A549 (cell line): ENCODE measurements at regions not wholly inside any gene's neighbourhood (a gene's known extent, or its start where the extent isn't known, plus 50 kb on each side); places are given as distances from the start of the nearest gene placed in this dataset.

Experiments
- ATAC-seq, 2 experiments: fragments of 200-7000 bp in 1 of 2; fragments of >200 bp in 1 of 2; cut with Nextera tagmentation in 1 of 2; cut with Tn5 transposase in 1 of 2; 3 replicates each; pipeline versions ENCODE4 v1.8.0 to v1.9.1; 2018 to 2020; ENCODE audit warnings: mild to moderate bottlenecking in 1 of 2, moderate library complexity in 1 of 2
- CTCF ChIA-PET: fragments of 300-600 bp; sonication (Branson Sonifier 250); formaldehyde crosslinking; extraction: SDS; loops from one replicate; lab custom pipeline; 2021; ENCODE audit warnings: antibody characterized with exemption, inconsistent platforms; lab: Yijun Ruan, JAX
- POLR2A ChIA-PET: fragments of 350-600 bp; formaldehyde crosslinking; extraction: SDS; loops from one replicate; lab custom pipeline; 2021; ENCODE audit warnings: antibody characterized with exemption, inconsistent platforms; lab: Yijun Ruan, JAX
- DNase-seq, 2 experiments: peaks; one replicate each; pipeline versions ENCODE4 v3.0.0 to v3.0.0-alpha.2; 2011 to 2016; ENCODE audit warnings: low read depth in 1 of 2, low spot score in 1 of 2
- FAIRE-seq: peaks from 2 replicates; lab custom pipeline; 2011; peaks lifted over from hg19 to GRCh38; lab: Jason Lieb, UNC
- H3K27ac ChIP-seq, 2 experiments: fragments of >200 bp; sonication (Bioruptor Twin); formaldehyde crosslinking; 3 replicates each; pipeline ENCODE4 v1.5.1; 2016 to 2017
- H3K4me1 ChIP-seq: fragments of >200 bp; sonication (Bioruptor Twin); formaldehyde crosslinking; 3 replicates; pipeline ENCODE4 v1.6.1; 2016
- H3K4me2 ChIP-seq: fragments of >200 bp; sonication (Bioruptor Twin); formaldehyde crosslinking; 3 replicates; pipeline ENCODE4 v1.6.1; 2016
- H3K4me3 ChIP-seq: fragments of >200 bp; sonication (Bioruptor Twin); formaldehyde crosslinking; 3 replicates; pipeline ENCODE4 v1.5.1; 2016
- H3K9me3 ChIP-seq: fragments of >200 bp; sonication (Bioruptor Twin); formaldehyde crosslinking; 3 replicates; pipeline ENCODE4 v1.6.1; 2016
- CBX2 ChIP-seq: fragments of 200-600 bp; sonication (generic); IDR thresholded peaks from 2 replicates; pipeline ENCODE4 v1.6.1; 2016; ENCODE audit warnings: low read depth, mild to moderate bottlenecking, borderline replicate concordance
- EHF ChIP-seq: fragments of 250-450 bp; sonication (Bioruptor Pico); IDR thresholded peaks from 2 replicates; pipeline ENCODE4 v1.5.0; 2020; ENCODE audit warnings: mild to moderate bottlenecking
- EP300 ChIP-seq, 2 experiments: fragments of >200 bp; sonication (Bioruptor Twin); formaldehyde crosslinking; IDR thresholded peaks; 2 replicates in 1 of 2; 3 replicates in 1 of 2; pipeline ENCODE4 v1.6.1; 2016 to 2017
- FOSB ChIP-seq: fragments of 250-450 bp; sonication (Bioruptor Pico); IDR thresholded peaks from 2 replicates; pipeline ENCODE4 v1.5.0; 2020; ENCODE audit warnings: mild to moderate bottlenecking, moderate library complexity
- FOXS1 ChIP-seq: fragments of 250-450 bp; sonication (Bioruptor Pico); IDR thresholded peaks from 2 replicates; pipeline ENCODE4 v1.5.0; 2020; ENCODE audit warnings: mild to moderate bottlenecking, moderate library complexity
- HEYL ChIP-seq: fragments of 250-450 bp; sonication (Bioruptor Pico); IDR thresholded peaks from 2 replicates; pipeline ENCODE4 v1.8.0; 2021; ENCODE audit warnings: mild to moderate bottlenecking, moderate library complexity
- KDM5A ChIP-seq: fragments of 200-600 bp; sonication (generic); IDR thresholded peaks from 2 replicates; pipeline ENCODE4 v1.6.1; 2016; ENCODE audit warnings: antibody characterized with exemption, mild to moderate bottlenecking
- MAZ ChIP-seq: fragments of 150-350 bp; IDR thresholded peaks from 2 replicates; pipeline ENCODE4 v1.6.1; 2014; ENCODE audit warnings: antibody characterized with exemption, low read depth, low read length, borderline replicate concordance
- NFE2L2 ChIP-seq: fragments of 150-350 bp; conservative IDR thresholded peaks from 2 replicates; pipeline ENCODE4 v1.6.1; 2014; ENCODE audit warnings: low read length
- PHF8 ChIP-seq: fragments of 200-600 bp; sonication (generic); IDR thresholded peaks from 2 replicates; pipeline ENCODE4 v1.6.1; 2016; ENCODE audit warnings: low read depth, mild to moderate bottlenecking, antibody characterized with exemption, moderate library complexity, borderline replicate concordance
- POLR2AphosphoS2 ChIP-seq: conservative IDR thresholded peaks from 2 replicates; pipeline ENCODE4 v1.6.1; 2012; ENCODE audit warnings: low read length, improper control_type of control experiment, inconsistent platforms
- RAD21 ChIP-seq, 2 experiments: fragments of >200 bp in 1 of 2; sonication (Bioruptor Twin) in 1 of 2; formaldehyde crosslinking in 1 of 2; IDR thresholded peaks in 1 of 2; conservative IDR thresholded peaks in 1 of 2; 2 replicates in 1 of 2; 3 replicates in 1 of 2; pipeline ENCODE4 v1.6.1; 2012 to 2018; ENCODE audit warnings: inconsistent platforms in 1 of 2
- RFX5 ChIP-seq: fragments of 450-650 bp; IDR thresholded peaks from 2 replicates; pipeline ENCODE4 v1.7.1; 2014; ENCODE audit warnings: antibody characterized with exemption, mild to moderate bottlenecking, moderate library complexity
- SREBF2 ChIP-seq: fragments of 450-650 bp; IDR thresholded peaks from 2 replicates; pipeline ENCODE4 v1.6.1; 2014; ENCODE audit warnings: mild to moderate bottlenecking, moderate library complexity
- ZFP36 ChIP-seq: fragments of 450-650 bp; IDR thresholded peaks from 2 replicates; pipeline ENCODE4 v1.6.1; 2014; ENCODE audit warnings: borderline replicate concordance; ENCODE audit not compliant: partially characterized antibody
- WGBS: methylation state at CpG from one replicate; pipeline ENCODE4 v1.1.6; 2017; ENCODE audit errors: missing lambda C conversion rate; 5-methylcytosine and 5-hydroxymethylcytosine counted together
- TF ChIP-seq, protein P1 (sequence below): IDR thresholded peaks from 2 replicates; pipeline ENCODE4 v1.6.1; 2012
- TF ChIP-seq, protein P2 (sequence below): fragments of 200-600 bp; sonication (generic); IDR thresholded peaks from 2 replicates; pipeline ENCODE4 v1.6.1; 2016; ENCODE audit warnings: antibody characterized with exemption, mild to moderate bottlenecking, moderate library complexity
- TF ChIP-seq, protein P3 (sequence below): fragments of >200 bp; sonication (Bioruptor Twin); formaldehyde crosslinking; IDR thresholded peaks from 3 replicates; pipeline ENCODE4 v1.6.1; 2016

DNA sequence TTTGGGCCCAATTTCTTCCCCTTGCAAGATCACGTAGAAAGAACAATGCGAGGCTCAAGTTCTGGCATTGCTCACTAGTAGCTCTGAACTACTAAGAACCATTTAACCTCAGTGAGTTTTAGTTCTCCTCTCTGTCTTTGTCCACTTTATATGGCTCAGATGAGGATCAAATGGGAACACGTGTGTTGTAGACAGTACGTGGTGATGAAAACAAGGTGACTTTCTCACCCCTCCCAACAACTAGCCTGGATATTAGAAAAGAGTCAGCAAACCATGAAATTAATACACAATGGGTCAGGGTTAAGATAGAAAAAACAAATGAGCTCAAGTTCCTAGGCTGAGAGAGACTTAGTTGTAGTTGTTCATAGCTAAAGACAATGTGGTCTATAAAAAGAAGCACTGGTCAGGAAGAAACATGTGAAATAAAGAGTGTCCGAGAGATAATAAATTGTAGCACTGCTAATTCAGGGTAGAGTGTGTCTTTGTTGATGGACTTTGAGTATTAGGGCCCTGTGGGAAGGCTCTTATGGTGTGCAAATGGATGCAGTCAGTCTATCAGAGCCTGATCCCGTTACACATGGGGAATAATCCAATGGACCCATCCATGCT is 417.0 kb downstream of the HAPSTR1 start:
- TF ChIP-seq HEYL (no peak), PHF8 (no peak), EHF (no peak), POLR2AphosphoS2 (no peak), RAD21 (conservative IDR thresholded peaks at IDR 0.05 in 1 of 2, IDR thresholded peaks at IDR 0.05 in 1 of 2) (no peak), SREBF2 (no peak), CBX2 (no peak)
- TF ChIP-seq, protein P1, sequence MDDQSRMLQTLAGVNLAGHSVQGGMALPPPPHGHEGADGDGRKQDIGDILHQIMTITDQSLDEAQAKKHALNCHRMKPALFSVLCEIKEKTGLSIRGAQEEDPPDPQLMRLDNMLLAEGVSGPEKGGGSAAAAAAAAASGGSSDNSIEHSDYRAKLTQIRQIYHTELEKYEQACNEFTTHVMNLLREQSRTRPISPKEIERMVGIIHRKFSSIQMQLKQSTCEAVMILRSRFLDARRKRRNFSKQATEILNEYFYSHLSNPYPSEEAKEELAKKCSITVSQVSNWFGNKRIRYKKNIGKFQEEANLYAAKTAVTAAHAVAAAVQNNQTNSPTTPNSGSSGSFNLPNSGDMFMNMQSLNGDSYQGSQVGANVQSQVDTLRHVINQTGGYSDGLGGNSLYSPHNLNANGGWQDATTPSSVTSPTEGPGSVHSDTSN = no peak
- TF ChIP-seq, protein P2, sequence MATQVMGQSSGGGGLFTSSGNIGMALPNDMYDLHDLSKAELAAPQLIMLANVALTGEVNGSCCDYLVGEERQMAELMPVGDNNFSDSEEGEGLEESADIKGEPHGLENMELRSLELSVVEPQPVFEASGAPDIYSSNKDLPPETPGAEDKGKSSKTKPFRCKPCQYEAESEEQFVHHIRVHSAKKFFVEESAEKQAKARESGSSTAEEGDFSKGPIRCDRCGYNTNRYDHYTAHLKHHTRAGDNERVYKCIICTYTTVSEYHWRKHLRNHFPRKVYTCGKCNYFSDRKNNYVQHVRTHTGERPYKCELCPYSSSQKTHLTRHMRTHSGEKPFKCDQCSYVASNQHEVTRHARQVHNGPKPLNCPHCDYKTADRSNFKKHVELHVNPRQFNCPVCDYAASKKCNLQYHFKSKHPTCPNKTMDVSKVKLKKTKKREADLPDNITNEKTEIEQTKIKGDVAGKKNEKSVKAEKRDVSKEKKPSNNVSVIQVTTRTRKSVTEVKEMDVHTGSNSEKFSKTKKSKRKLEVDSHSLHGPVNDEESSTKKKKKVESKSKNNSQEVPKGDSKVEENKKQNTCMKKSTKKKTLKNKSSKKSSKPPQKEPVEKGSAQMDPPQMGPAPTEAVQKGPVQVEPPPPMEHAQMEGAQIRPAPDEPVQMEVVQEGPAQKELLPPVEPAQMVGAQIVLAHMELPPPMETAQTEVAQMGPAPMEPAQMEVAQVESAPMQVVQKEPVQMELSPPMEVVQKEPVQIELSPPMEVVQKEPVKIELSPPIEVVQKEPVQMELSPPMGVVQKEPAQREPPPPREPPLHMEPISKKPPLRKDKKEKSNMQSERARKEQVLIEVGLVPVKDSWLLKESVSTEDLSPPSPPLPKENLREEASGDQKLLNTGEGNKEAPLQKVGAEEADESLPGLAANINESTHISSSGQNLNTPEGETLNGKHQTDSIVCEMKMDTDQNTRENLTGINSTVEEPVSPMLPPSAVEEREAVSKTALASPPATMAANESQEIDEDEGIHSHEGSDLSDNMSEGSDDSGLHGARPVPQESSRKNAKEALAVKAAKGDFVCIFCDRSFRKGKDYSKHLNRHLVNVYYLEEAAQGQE = no peak
- TF ChIP-seq, all 56 proteins: peak for 0
- FAIRE-seq (no peak), ATAC-seq (no peak), DNase-seq (no peak)
- ChIA-PET CTCF (no interaction called here), POLR2A (no interaction called here)
- H3K4me3 ChIP-seq = no peak overlapping the region
- H3K4me1 ChIP-seq = no peaks in the 10 kb centered on the region
- H3K4me2 ChIP-seq = no peak overlapping the region
- H3K27ac ChIP-seq = no peak overlapping the region
- 3% methylated on average over 6 of the region's 6 CpGs for WGBS
- H3K9me3 ChIP-seq = no peaks in the 10 kb centered on the region; the same call in 2 of the 3 replicates

DNA sequence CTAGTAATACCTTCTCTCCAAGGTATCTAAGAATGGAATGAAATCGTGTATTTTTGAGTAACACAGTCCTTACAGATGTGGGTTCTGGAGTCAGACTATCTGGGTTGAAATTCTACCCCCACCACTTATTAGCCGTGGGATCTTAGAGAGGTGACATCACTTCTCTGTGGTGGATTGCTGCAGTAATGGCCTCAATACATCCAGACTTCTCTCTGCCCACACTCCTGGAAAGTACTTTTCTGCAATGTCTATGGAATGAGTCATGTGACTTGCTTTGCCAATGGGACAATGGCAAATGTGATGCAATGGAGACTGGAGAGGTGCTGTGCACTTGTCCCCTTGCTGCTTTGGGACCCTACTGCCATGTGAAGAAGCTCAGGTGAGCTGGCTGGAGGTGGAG is 418.2 kb downstream of the HAPSTR1 start:
- ChIA-PET CTCF (no interaction called here), POLR2A (no interaction called here)
- Histone ChIP-seq H3K27ac (no peak overlapping the region), H3K9me3 (no peaks in the 10 kb centered on the region; the same call in 2 of the 3 replicates), H3K4me2 (no peak overlapping the region), H3K4me3 (no peak overlapping the region), H3K4me1 (no peaks in the 10 kb centered on the region)
- DNase-seq (no peak), ATAC-seq (no peak), FAIRE-seq (no peak)
- TF ChIP-seq FOSB (CRISPR knock-in tag) (no peak), NFE2L2 (no peak), CBX2 (no peak), EP300 (IDR thresholded peaks at IDR 0.05) (no peak), KDM5A (no peak), FOXS1 (no peak), RFX5 (no peak), ZFP36 (no peak), MAZ (no peak)
- TF ChIP-seq, protein P1 = no peak
- TF ChIP-seq, protein P3, sequence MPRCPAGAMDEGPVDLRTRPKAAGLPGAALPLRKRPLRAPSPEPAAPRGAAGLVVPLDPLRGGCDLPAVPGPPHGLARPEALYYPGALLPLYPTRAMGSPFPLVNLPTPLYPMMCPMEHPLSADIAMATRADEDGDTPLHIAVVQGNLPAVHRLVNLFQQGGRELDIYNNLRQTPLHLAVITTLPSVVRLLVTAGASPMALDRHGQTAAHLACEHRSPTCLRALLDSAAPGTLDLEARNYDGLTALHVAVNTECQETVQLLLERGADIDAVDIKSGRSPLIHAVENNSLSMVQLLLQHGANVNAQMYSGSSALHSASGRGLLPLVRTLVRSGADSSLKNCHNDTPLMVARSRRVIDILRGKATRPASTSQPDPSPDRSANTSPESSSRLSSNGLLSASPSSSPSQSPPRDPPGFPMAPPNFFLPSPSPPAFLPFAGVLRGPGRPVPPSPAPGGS = no peak
- WGBS = 4% methylated on average over 2 of the region's 2 CpGs
